OCI-LY3 (cell line): ENCODE measurements at regions not wholly inside any gene's neighbourhood (a gene's known extent, or its start where the extent isn't known, plus 50 kb on each side); places are given as distances from the start of the nearest gene placed in this dataset.

Experiments used
- CTCF ChIP-seq: fragments of 200-600, 300-600 bp; sonication (generic); IDR thresholded peaks from 2 replicates; pipeline ENCODE4 v1.5.1; 2014; ENCODE audit warnings: antibody characterized with exemption, low read length, low read depth
- EZH2phosphoT487 ChIP-seq: fragments of 200-600 bp; shearing (Covaris generic); IDR thresholded peaks from 2 replicates; pipeline ENCODE4 v1.6.1; 2018; ENCODE audit warnings: antibody characterized with exemption, mixed run types, low read depth

- no peak for TF ChIP-seq CTCF
- no peak for TF ChIP-seq EZH2phosphoT487
Measured at GRCh38 chr15:93861413-93861812, 369.9 kb upstream of the MCTP2 start.
